Ishikawa (cell line): ENCODE measurements at regions not wholly inside any gene's neighbourhood (a gene's known extent, or its start where the extent isn't known, plus 50 kb on each side); places are given as distances from the start of the nearest gene placed in this dataset.

ENCODE experiments used
- CREB1 ChIP-seq: IDR thresholded peaks from 2 replicates; pipeline ENCODE4 v1.6.1; 2012; ENCODE audit warnings: low read depth
- EGR1 ChIP-seq: IDR thresholded peaks from 2 replicates; pipeline ENCODE4 v1.6.1; 2012
- EP300 ChIP-seq: IDR thresholded peaks from 2 replicates; pipeline ENCODE4 v1.6.1; 2012; ENCODE audit warnings: borderline replicate concordance
- FOXM1 ChIP-seq: IDR thresholded peaks from 2 replicates; pipeline ENCODE4 v1.6.1; 2012; ENCODE audit warnings: low read depth, borderline replicate concordance
- RAD21 ChIP-seq: IDR thresholded peaks from 2 replicates; pipeline ENCODE4 v1.6.1; 2012; ENCODE audit warnings: low read depth
- TAF1 ChIP-seq: IDR thresholded peaks from 2 replicates; pipeline ENCODE4 v1.6.1; 2012; ENCODE audit warnings: low read depth, mild to moderate bottlenecking
- TCF12 ChIP-seq: IDR thresholded peaks from 2 replicates; pipeline ENCODE4 v1.6.1; 2012; ENCODE audit warnings: low read depth
- YY1 ChIP-seq: IDR thresholded peaks from 2 replicates; pipeline ENCODE4 v1.6.1; 2012; ENCODE audit warnings: low read depth
- TF ChIP-seq, protein P1 (sequence below): IDR thresholded peaks from 2 replicates; pipeline ENCODE4 v1.6.1; 2012; ENCODE audit warnings: low read depth, mild to moderate bottlenecking
- TF ChIP-seq, protein P2 (sequence below): IDR thresholded peaks from 2 replicates; pipeline ENCODE4 v1.6.1; 2012
- TF ChIP-seq, protein P3 (sequence below): IDR thresholded peaks from 2 replicates; pipeline ENCODE4 v1.6.1; 2012

DNA sequence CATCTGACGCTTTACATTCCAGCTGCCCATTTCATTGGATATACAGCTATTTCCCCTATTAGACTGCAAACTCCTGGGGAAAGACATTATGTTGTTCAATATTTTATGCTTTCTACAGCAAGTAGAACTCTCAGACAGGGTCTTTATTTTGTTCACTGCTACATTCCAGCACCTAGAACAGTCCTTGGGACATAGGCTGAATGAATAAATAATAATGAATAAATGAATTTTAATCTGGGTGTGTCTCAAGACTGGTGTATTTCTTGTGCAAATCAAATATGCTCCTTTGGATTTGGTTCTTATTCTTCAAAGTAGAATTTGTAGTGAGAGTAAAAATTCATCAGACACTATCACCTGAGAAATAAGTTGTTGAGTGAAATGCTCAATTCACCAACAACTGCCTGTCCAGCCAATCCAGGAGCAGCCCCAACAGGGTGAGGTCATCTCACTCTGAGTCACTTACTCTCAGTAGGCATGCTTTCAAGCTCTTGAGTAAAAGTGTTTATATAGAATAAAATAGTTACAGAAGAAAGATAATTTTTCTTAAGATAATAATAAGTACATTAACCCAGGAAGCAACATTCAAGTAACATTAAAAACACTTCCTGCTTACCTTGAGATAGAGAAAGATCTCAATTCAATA lies 287.5 kb upstream of the NPVF start:
- no peak for TF ChIP-seq EP300
- TF ChIP-seq, protein P1, sequence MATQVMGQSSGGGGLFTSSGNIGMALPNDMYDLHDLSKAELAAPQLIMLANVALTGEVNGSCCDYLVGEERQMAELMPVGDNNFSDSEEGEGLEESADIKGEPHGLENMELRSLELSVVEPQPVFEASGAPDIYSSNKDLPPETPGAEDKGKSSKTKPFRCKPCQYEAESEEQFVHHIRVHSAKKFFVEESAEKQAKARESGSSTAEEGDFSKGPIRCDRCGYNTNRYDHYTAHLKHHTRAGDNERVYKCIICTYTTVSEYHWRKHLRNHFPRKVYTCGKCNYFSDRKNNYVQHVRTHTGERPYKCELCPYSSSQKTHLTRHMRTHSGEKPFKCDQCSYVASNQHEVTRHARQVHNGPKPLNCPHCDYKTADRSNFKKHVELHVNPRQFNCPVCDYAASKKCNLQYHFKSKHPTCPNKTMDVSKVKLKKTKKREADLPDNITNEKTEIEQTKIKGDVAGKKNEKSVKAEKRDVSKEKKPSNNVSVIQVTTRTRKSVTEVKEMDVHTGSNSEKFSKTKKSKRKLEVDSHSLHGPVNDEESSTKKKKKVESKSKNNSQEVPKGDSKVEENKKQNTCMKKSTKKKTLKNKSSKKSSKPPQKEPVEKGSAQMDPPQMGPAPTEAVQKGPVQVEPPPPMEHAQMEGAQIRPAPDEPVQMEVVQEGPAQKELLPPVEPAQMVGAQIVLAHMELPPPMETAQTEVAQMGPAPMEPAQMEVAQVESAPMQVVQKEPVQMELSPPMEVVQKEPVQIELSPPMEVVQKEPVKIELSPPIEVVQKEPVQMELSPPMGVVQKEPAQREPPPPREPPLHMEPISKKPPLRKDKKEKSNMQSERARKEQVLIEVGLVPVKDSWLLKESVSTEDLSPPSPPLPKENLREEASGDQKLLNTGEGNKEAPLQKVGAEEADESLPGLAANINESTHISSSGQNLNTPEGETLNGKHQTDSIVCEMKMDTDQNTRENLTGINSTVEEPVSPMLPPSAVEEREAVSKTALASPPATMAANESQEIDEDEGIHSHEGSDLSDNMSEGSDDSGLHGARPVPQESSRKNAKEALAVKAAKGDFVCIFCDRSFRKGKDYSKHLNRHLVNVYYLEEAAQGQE: no peak
- no peak for TF ChIP-seq TCF12
- TF ChIP-seq RAD21: no peak
- no peak for TF ChIP-seq TAF1
- TF ChIP-seq, protein P2, sequence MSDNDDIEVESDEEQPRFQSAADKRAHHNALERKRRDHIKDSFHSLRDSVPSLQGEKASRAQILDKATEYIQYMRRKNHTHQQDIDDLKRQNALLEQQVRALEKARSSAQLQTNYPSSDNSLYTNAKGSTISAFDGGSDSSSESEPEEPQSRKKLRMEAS: no peak
- TF ChIP-seq, protein P3, sequence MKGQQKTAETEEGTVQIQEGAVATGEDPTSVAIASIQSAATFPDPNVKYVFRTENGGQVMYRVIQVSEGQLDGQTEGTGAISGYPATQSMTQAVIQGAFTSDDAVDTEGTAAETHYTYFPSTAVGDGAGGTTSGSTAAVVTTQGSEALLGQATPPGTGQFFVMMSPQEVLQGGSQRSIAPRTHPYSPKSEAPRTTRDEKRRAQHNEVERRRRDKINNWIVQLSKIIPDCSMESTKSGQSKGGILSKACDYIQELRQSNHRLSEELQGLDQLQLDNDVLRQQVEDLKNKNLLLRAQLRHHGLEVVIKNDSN: no peak
- no peak for TF ChIP-seq YY1
- no peak for TF ChIP-seq FOXM1
- TF ChIP-seq EGR1: no peak
- TF ChIP-seq CREB1: no peak
